Nephron progenitor cell (in vitro differentiated cells): ENCODE measurements at regions not wholly inside any gene's neighbourhood (a gene's known extent, or its start where the extent isn't known, plus 50 kb on each side); places are given as distances from the start of the nearest gene placed in this dataset.
A peak's percentile ranks its signal among the peaks of the same experiment; 100 is the strongest.

Experiments used
- DNase-seq: peaks from one replicate; pipeline ENCODE4 v3.0.0; 2021
- H3K27ac Mint-ChIP-seq: 2 replicates; pipeline ENCODE4 v1.8.0; 2021; ENCODE audit warnings: mild to moderate bottlenecking, moderate library complexity, mixed read lengths
- H3K27me3 Mint-ChIP-seq: 2 replicates; pipeline ENCODE4 v1.8.0; 2021; ENCODE audit warnings: mild to moderate bottlenecking, low read depth, mixed read lengths; ENCODE audit not compliant: poor library complexity
- H3K36me3 Mint-ChIP-seq: 2 replicates; pipeline ENCODE4 v1.8.0; 2021; ENCODE audit warnings: low read depth, mixed read lengths
- H3K4me1 Mint-ChIP-seq: 2 replicates; pipeline ENCODE4 v1.8.0; 2021; ENCODE audit warnings: mixed read lengths
- H3K4me3 Mint-ChIP-seq: 2 replicates; pipeline ENCODE4 v1.8.0; 2021; ENCODE audit warnings: mild to moderate bottlenecking, moderate library complexity, mixed read lengths
- H3K9me3 Mint-ChIP-seq: 2 replicates; pipeline ENCODE4 v1.8.0; 2021; ENCODE audit warnings: mild to moderate bottlenecking, moderate library complexity, mixed read lengths
- CTCF ChIP-seq: fragments of 200-600 bp; sonication (generic); IDR thresholded peaks from 2 replicates; pipeline ENCODE4 v1.5.0; 2021; ENCODE audit warnings: antibody characterized with exemption

- Mint-ChIP-seq H3K27me3 (peaks cover 6% of the 10 kb centered on the region), H3K4me3 (no peak overlapping the region), H3K27ac (no peak overlapping the region), H3K9me3 (no peaks in the 10 kb centered on the region), H3K4me1 (peaks cover 9% of the 10 kb centered on the region), H3K36me3 (no peaks in the 10 kb centered on the region)
- TF ChIP-seq CTCF: no peak
- DNase-seq: no peak
Observed at GRCh38 chr4:124321364-124321763, 391.2 kb downstream of the ANKRD50 start.

DNA sequence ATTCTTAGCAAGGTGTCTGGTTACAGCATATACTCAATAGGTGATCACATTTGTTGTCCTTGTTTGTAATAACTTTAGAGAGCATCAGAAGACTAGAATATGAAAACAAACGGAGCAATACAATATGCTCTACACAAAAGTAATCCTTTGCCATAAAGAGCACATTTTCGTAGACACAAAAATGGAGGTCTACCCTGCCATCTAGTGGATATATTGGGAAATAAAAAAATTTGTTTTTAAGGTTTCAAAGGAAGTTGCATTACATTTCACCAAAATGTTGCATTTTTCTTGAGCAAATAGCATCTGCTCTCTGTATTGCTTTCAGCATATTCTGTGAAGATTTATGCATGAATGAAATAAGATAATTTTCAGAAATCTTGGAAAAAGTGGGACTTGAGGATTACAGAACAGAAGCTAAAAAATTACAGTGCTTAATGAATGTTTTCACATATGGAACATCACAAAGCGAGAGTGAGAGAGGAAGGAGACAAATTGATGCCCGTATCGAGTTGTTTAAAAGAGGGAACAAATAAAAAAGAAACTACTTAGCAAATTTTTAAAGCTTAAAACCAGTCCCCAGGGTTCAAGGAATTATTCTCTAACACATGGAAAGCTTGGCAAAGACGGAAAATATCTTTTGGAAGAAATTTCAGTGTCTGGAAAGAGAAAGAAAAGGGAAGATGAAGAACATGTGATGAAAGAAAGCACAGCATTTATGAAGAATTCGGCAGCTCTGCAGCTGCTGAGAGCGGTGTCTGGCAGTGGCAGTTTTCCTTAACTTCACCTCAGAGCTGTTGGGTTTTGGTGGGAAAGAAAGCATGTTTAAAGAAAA lies 390.1 kb downstream of the ANKRD50 start:
- H3K36me3 Mint-ChIP-seq: no peaks in the 10 kb centered on the region
- no peak overlapping the region for H3K27ac Mint-ChIP-seq
- DNase-seq: no peak
- peaks cover 3% of the 10 kb centered on the region for H3K27me3 Mint-ChIP-seq
- H3K4me1 Mint-ChIP-seq: peaks cover 9% of the 10 kb centered on the region
- peak; percentile 65 for TF ChIP-seq CTCF
- no peak overlapping the region for H3K4me3 Mint-ChIP-seq
- no peaks in the 10 kb centered on the region for H3K9me3 Mint-ChIP-seq

GRCh38 chr4:124325690-124326089 lies 386.8 kb downstream of the ANKRD50 start:
- H3K4me3 Mint-ChIP-seq: no peak overlapping the region
- TF ChIP-seq CTCF: no peak
- no peak for DNase-seq
- peaks cover 29% of the 10 kb centered on the region for H3K4me1 Mint-ChIP-seq
- no peaks in the 10 kb centered on the region for H3K9me3 Mint-ChIP-seq
- H3K27ac Mint-ChIP-seq: no peak overlapping the region
- H3K36me3 Mint-ChIP-seq: no peaks in the 10 kb centered on the region
- peaks cover 3% of the 10 kb centered on the region for H3K27me3 Mint-ChIP-seq

- peaks cover 3% of the 10 kb centered on the region for H3K27me3 Mint-ChIP-seq
- no peaks in the 10 kb centered on the region for H3K36me3 Mint-ChIP-seq
- H3K4me3 Mint-ChIP-seq: no peak overlapping the region
- peaks cover 23% of the 10 kb centered on the region for H3K4me1 Mint-ChIP-seq
- DNase-seq: no peak
- no peak for TF ChIP-seq CTCF
- H3K9me3 Mint-ChIP-seq: no peaks in the 10 kb centered on the region
- H3K27ac Mint-ChIP-seq: no peak overlapping the region
Observed at GRCh38 chr4:124329134-124329533, 383.4 kb downstream of the ANKRD50 start.

GRCh38 chr4:124330045-124330444 lies 382.5 kb downstream of the ANKRD50 start:
- Mint-ChIP-seq H3K36me3 (no peaks in the 10 kb centered on the region), H3K27ac (no peak overlapping the region), H3K9me3 (no peaks in the 10 kb centered on the region), H3K4me3 (no peak overlapping the region), H3K27me3 (peaks cover 3% of the 10 kb centered on the region), H3K4me1 (peaks cover 26% of the 10 kb centered on the region)
- TF ChIP-seq CTCF: no peak
- no peak for DNase-seq

- no peaks in the 10 kb centered on the region for H3K27me3 Mint-ChIP-seq
- H3K4me1 Mint-ChIP-seq: peaks cover 26% of the 10 kb centered on the region
- no peaks in the 10 kb centered on the region for H3K36me3 Mint-ChIP-seq
- H3K4me3 Mint-ChIP-seq: no peak overlapping the region
- no peak overlapping the region for H3K27ac Mint-ChIP-seq
- H3K9me3 Mint-ChIP-seq: no peaks in the 10 kb centered on the region
- no peak for DNase-seq
- TF ChIP-seq CTCF: no peak
Observed at GRCh38 chr4:124331781-124332180, 380.8 kb downstream of the ANKRD50 start.
